ENCODE measurements at regions not wholly inside any gene's neighbourhood (a gene's known extent, or its start where the extent isn't known, plus 50 kb on each side); places are given as distances from the start of the nearest gene placed in this dataset.

- no peak for TF ChIP-seq REST (IDR thresholded peaks at IDR 0.05; ENCODE audit: low read depth)
- TF ChIP-seq CEBPB (IDR thresholded peaks at IDR 0.05; ENCODE audit: low read depth) = no peak
- no peak for TF ChIP-seq EGR1 (IDR thresholded peaks at IDR 0.05; ENCODE audit: low read depth)
- no peak for TF ChIP-seq FOSL1 (IDR thresholded peaks at IDR 0.05; ENCODE audit: low read depth)
- TF ChIP-seq TCF7L2 (IDR thresholded peaks at IDR 0.05; ENCODE audit: borderline replicate concordance, extremely low read depth, insufficient read depth, insufficient read length) = no peak
Observed at GRCh38 chr2:117562654-117563053, 251.8 kb upstream of the DDX18 start (continued).

- Histone ChIP-seq H4K20me1 (ENCODE audit: insufficient read depth) (no peaks in the 10 kb centered on the region), H3K36me3 (ENCODE audit: control insufficient read depth in 1 of 2, insufficient read depth in 2 of 2, low read length in 2 of 2) (no peaks in the 10 kb centered on the region), H3K27ac (ENCODE audit: low read depth, low read length) (no peak overlapping the region), H3K9me2 (ENCODE audit: insufficient read depth) (no peaks in the 10 kb centered on the region), H3K4me3 (replicated peaks in 1 of 2; ENCODE audit: low read depth in 1 of 2, low read length in 2 of 2) (no peak overlapping the region), H3K79me2 (ENCODE audit: insufficient read depth, low read length) (no peaks in the 10 kb centered on the region), H3K9me3 (ENCODE audit: control insufficient read depth in 1 of 2, insufficient read depth in 1 of 2, low read depth in 1 of 2, low read length in 2 of 2) (peaks cover 0 to under 1% of the 10 kb centered on the region in 2 experiments; a peak in 1 of 4 replicates), H2AFZ (ENCODE audit: low read depth, low read length, poor library complexity, severe bottlenecking) (no peak overlapping the region), H3K27me3 (ENCODE audit: insufficient read depth, low read length) (no peaks in the 10 kb centered on the region), H3K4me1 (ENCODE audit: control insufficient read depth in 1 of 2, insufficient read depth in 2 of 2, low read length in 2 of 2) (no peaks in the 10 kb centered on the region), H3K4me2 (ENCODE audit: low read length) (no peak overlapping the region), H3K9ac (ENCODE audit: low read length) (no peak overlapping the region)
- ATAC-seq (no peak), DNase-seq (ENCODE audit: low read depth, low spot score) (no peak)
- CTCF ChIA-PET = no interaction called here
- intact Hi-C loops (cut with micrococcal nuclease) = no loop called here
- POLR2A ChIA-PET = no interaction called here
- no TSS peak for BruUV-seq (replicated peaks)
- RAD21 ChIA-PET (ENCODE audit: low non-redundant PET in 1 of 2, low total read pairs in 2 of 2, uncharacterized antibody in 2 of 2, unreplicated experiment in 2 of 2) = no interaction called here
- TF ChIP-seq POLR2A (IDR thresholded peaks at IDR 0.05; ENCODE audit: borderline replicate concordance, extremely low read depth, insufficient read depth, insufficient read length) = no peak
- TF ChIP-seq ELF1 (IDR thresholded peaks at IDR 0.05; ENCODE audit: borderline replicate concordance, low read depth) = no peak
- TF ChIP-seq YY1 (IDR thresholded peaks at IDR 0.05; ENCODE audit: extremely low read depth, insufficient replicate concordance, low read depth, low read length) = no peak
Observed at GRCh38 chr2:117571590-117572349, 242.7 kb upstream of the DDX18 start.
